ENCODE measurements at regions not wholly inside any gene's neighbourhood (a gene's known extent, or its start where the extent isn't known, plus 50 kb on each side); places are given as distances from the start of the nearest gene placed in this dataset.
"Not testable (repeated sequence)": the region's sequence is repeated elsewhere in the genome, so short reads cannot be mapped to it uniquely, and the experiment has no call there.

- DNase-seq = no peak
Measured at GRCh38 chr2:51791496-51791895, 759.6 kb upstream of the NRXN1 start.

- DNase-seq = no peak
Measured at GRCh38 chr2:51790854-51791253, 758.9 kb upstream of the NRXN1 start.

- no peak for DNase-seq
Measured at GRCh38 chr2:51789918-51790317, 758.0 kb upstream of the NRXN1 start.

- DNase-seq = no peak
Measured at GRCh38 chr2:51782921-51783765, 751.2 kb upstream of the NRXN1 start.

GRCh38 chr2:51781691-51782090 lies 749.8 kb upstream of the NRXN1 start:
- no peak for DNase-seq

- DNase-seq = no peak
Measured at GRCh38 chr2:51780353-51780752, 748.4 kb upstream of the NRXN1 start.

- not testable (repeated sequence) for DNase-seq
Measured at GRCh38 chr2:51779723-51780122, 747.8 kb upstream of the NRXN1 start.

GRCh38 chr2:51778806-51779205 lies 746.9 kb upstream of the NRXN1 start:
- no peak for DNase-seq

GRCh38 chr2:51774606-51775005 lies 742.7 kb upstream of the NRXN1 start:
- not testable (repeated sequence) for DNase-seq

GRCh38 chr2:51760441-51760840 lies 728.5 kb upstream of the NRXN1 start:
- no peak for DNase-seq

- DNase-seq = no peak
Measured at GRCh38 chr2:51758081-51758480, 726.1 kb upstream of the NRXN1 start.

- peak; percentile 8 for DNase-seq
Measured at GRCh38 chr2:51734115-51734514, 702.2 kb upstream of the NRXN1 start.

GRCh38 chr2:51723691-51724090 lies 691.8 kb upstream of the NRXN1 start:
- DNase-seq = no peak

GRCh38 chr2:51722311-51722710 lies 690.4 kb upstream of the NRXN1 start:
- DNase-seq = no peak

GRCh38 chr2:51720826-51721225 lies 688.9 kb upstream of the NRXN1 start:
- no peak for DNase-seq

- no peak for DNase-seq
Measured at GRCh38 chr2:51718881-51719280, 686.9 kb upstream of the NRXN1 start.

GRCh38 chr2:51717312-51717711 lies 685.4 kb upstream of the NRXN1 start:
- no peak for DNase-seq

GRCh38 chr2:51711766-51712165 lies 679.8 kb upstream of the NRXN1 start:
- no peak for DNase-seq

GRCh38 chr2:51710222-51710621 lies 678.3 kb upstream of the NRXN1 start:
- DNase-seq = no peak

- no peak for DNase-seq
Measured at GRCh38 chr2:51707625-51708024, 675.7 kb upstream of the NRXN1 start.

GRCh38 chr2:51706220-51706619 lies 674.3 kb upstream of the NRXN1 start:
- DNase-seq = no peak

GRCh38 chr2:51705417-51705816 lies 673.5 kb upstream of the NRXN1 start:
- DNase-seq = no peak

GRCh38 chr2:51698021-51698420 lies 666.1 kb upstream of the NRXN1 start:
- no peak for DNase-seq

- no peak for DNase-seq
Measured at GRCh38 chr2:51697095-51697494, 665.2 kb upstream of the NRXN1 start.

GRCh38 chr2:51695531-51695930 lies 663.6 kb upstream of the NRXN1 start:
- no peak for DNase-seq
